ENCODE measurements at regions not wholly inside any gene's neighbourhood (a gene's known extent, or its start where the extent isn't known, plus 50 kb on each side); places are given as distances from the start of the nearest gene placed in this dataset.

DNA sequence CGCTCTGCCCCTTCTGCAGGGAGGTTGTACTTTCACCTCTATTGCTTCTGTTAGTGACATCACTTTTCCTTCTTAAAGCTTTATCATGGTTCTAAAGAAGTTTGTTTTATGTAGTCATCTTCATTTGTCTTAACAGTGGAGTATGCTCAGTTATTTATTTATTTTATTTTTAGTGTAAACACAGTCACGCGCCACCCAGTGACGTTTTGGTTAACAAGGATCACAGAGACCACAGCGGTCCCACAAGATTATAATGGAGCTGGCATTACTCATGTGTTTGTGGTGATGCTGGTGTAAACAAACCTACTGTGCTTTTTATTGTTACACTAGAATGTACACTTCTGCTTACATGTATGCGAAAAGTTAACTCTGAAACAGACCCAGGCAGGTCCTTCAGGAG lies 89.9 kb downstream of the SOX11 start:
- DNase-seq (ENCODE audit: extremely low spot score): no peak
- 55% methylated on average over 6 of the region's 6 CpGs for WGBS
- H3K9me3 ChIP-seq: peaks cover 0 to 7% (median under 1%) of the 10 kb centered on the region in 4 donors
- no peak overlapping the region for H3K4me3 ChIP-seq
- no peak overlapping the region for H3K27ac ChIP-seq (replicated peaks in 1 of 4)
- TF ChIP-seq, protein P1, sequence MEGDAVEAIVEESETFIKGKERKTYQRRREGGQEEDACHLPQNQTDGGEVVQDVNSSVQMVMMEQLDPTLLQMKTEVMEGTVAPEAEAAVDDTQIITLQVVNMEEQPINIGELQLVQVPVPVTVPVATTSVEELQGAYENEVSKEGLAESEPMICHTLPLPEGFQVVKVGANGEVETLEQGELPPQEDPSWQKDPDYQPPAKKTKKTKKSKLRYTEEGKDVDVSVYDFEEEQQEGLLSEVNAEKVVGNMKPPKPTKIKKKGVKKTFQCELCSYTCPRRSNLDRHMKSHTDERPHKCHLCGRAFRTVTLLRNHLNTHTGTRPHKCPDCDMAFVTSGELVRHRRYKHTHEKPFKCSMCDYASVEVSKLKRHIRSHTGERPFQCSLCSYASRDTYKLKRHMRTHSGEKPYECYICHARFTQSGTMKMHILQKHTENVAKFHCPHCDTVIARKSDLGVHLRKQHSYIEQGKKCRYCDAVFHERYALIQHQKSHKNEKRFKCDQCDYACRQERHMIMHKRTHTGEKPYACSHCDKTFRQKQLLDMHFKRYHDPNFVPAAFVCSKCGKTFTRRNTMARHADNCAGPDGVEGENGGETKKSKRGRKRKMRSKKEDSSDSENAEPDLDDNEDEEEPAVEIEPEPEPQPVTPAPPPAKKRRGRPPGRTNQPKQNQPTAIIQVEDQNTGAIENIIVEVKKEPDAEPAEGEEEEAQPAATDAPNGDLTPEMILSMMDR (IDR thresholded peaks at IDR 0.05): no peak
- TF ChIP-seq POLR2A (IDR thresholded peaks at IDR 0.05; ENCODE audit: low read depth) (no peak), EP300 (IDR thresholded peaks at IDR 0.05) (no peak), POLR2AphosphoS5 (IDR thresholded peaks at IDR 0.05) (no peak)
- intact Hi-C loops (cut with DNase I): no loop called here
- no peaks in the 10 kb centered on the region for H3K36me3 ChIP-seq
- H3K27me3 ChIP-seq: no peaks in the 10 kb centered on the region
- H3K4me1 ChIP-seq: no peaks in the 10 kb centered on the region

- no peak for TF ChIP-seq POLR2AphosphoS5 (IDR thresholded peaks at IDR 0.05)
- TF ChIP-seq, protein P1 (IDR thresholded peaks at IDR 0.05): no peak
- no peak for TF ChIP-seq POLR2A (IDR thresholded peaks at IDR 0.05; ENCODE audit: low read depth)
- TF ChIP-seq EP300 (IDR thresholded peaks at IDR 0.05): no peak
- Histone ChIP-seq H3K4me1 (no peaks in the 10 kb centered on the region), H3K27ac (replicated peaks in 1 of 4) (no peak overlapping the region), H3K9me3 (peaks cover 0 to 29% (median 17%) of the 10 kb centered on the region in 4 donors), H3K36me3 (no peaks in the 10 kb centered on the region), H3K27me3 (no peaks in the 10 kb centered on the region), H3K4me3 (no peak overlapping the region)
- intact Hi-C loops (cut with DNase I): no loop called here
- no peak for DNase-seq (ENCODE audit: extremely low spot score)
These were observed 96.3 kb downstream of the SOX11 start for GRCh38 chr2:5788447-5788846.

DNA sequence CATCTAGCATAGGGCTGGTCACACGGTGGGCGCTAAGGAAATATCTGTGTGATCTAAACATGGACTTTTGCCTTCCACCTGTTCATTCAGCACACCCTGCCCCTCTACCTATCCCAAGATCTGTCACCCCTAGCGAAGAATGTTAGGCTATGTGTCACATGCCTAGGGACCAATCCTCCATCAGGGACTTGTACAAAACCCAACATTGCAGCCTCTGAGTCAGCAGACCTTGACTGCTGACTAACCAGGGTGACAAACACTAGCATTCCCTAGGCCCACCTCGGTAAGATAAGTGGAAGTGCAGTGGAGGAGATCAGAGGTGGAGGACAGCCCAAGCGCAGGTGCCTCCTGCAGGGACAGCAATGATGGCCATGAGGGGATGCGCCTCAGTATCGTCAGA lies 99.2 kb downstream of the SOX11 start:
- no peak for TF ChIP-seq EP300 (IDR thresholded peaks at IDR 0.05)
- no peak for TF ChIP-seq POLR2A (IDR thresholded peaks at IDR 0.05; ENCODE audit: low read depth)
- TF ChIP-seq, protein P1 (IDR thresholded peaks at IDR 0.05): no peak
- no peak for TF ChIP-seq POLR2AphosphoS5 (IDR thresholded peaks at IDR 0.05)

GRCh38 chr2:5794012-5794411 lies 101.8 kb downstream of the SOX11 start:
- H3K27me3 ChIP-seq: no peaks in the 10 kb centered on the region
- no peaks in the 10 kb centered on the region for H3K36me3 ChIP-seq
- no peak for DNase-seq (ENCODE audit: extremely low spot score)
- intact Hi-C loops (cut with DNase I): no loop called here
- WGBS: 75% methylated on average over 4 of the region's 6 CpGs
- H3K4me3 ChIP-seq: no peak overlapping the region
- H3K27ac ChIP-seq (replicated peaks in 1 of 4): no peak overlapping the region
- TF ChIP-seq POLR2AphosphoS5 (IDR thresholded peaks at IDR 0.05): no peak
- no peak for TF ChIP-seq POLR2A (IDR thresholded peaks at IDR 0.05; ENCODE audit: low read depth)
- TF ChIP-seq, protein P1 (IDR thresholded peaks at IDR 0.05): no peak
- TF ChIP-seq EP300 (IDR thresholded peaks at IDR 0.05): no peak
- H3K9me3 ChIP-seq: peaks cover 0 to 7% (median 5%) of the 10 kb centered on the region in 4 donors
- H3K4me1 ChIP-seq: no peaks in the 10 kb centered on the region

More for the DNA sequence above, 99.2 kb downstream of the SOX11 start:
- Histone ChIP-seq H3K27me3 (no peaks in the 10 kb centered on the region), H3K4me1 (no peaks in the 10 kb centered on the region), H3K36me3 (no peaks in the 10 kb centered on the region), H3K27ac (replicated peaks in 1 of 4) (no peak overlapping the region), H3K9me3 (peaks cover 0 to 26% (median 16%) of the 10 kb centered on the region in 4 donors), H3K4me3 (no peak overlapping the region)
- no peak for DNase-seq (ENCODE audit: extremely low spot score)
- WGBS: 87% methylated on average over 7 of the region's 7 CpGs
- intact Hi-C loops (cut with DNase I): no loop called here

GRCh38 chr2:5798084-5798483 lies 105.9 kb downstream of the SOX11 start:
- DNase-seq (ENCODE audit: extremely low spot score): no peak
- TF ChIP-seq, protein P1 (IDR thresholded peaks at IDR 0.05): no peak
- no peak for TF ChIP-seq EP300 (IDR thresholded peaks at IDR 0.05)
- no peak for TF ChIP-seq POLR2A (IDR thresholded peaks at IDR 0.05; ENCODE audit: low read depth)
- TF ChIP-seq POLR2AphosphoS5 (IDR thresholded peaks at IDR 0.05): no peak
- 69% methylated on average over 4 of the region's 4 CpGs for WGBS

More at GRCh38 chr2:5798084-5798483, 105.9 kb downstream of the SOX11 start:
- Histone ChIP-seq H3K27ac (replicated peaks in 1 of 4) (no peak overlapping the region), H3K9me3 (peaks cover 0 to 5% (median 0%) of the 10 kb centered on the region in 4 donors), H3K27me3 (no peaks in the 10 kb centered on the region), H3K4me1 (no peaks in the 10 kb centered on the region), H3K4me3 (no peak overlapping the region), H3K36me3 (no peaks in the 10 kb centered on the region)
- intact Hi-C loops (cut with DNase I): no loop called here
